ENCODE measurements at regions not wholly inside any gene's neighbourhood (a gene's known extent, or its start where the extent isn't known, plus 50 kb on each side); places are given as distances from the start of the nearest gene placed in this dataset.

GRCh38 chr15:95370291-95370690, 960.2 kb upstream of the NR2F2 start:
- no peak overlapping the region for H3K4me3 ChIP-seq (ENCODE audit: low read length)
- DNase-seq (ENCODE audit: low read depth) = no peak
- H3K36me3 ChIP-seq (ENCODE audit: control insufficient read depth, insufficient read depth, low read length, severe bottlenecking) = no peaks in the 10 kb centered on the region
- H3K4me1 ChIP-seq (ENCODE audit: control insufficient read depth, insufficient read depth, low read length) = no peaks in the 10 kb centered on the region
- H3K9ac ChIP-seq (ENCODE audit: low read length) = no peak overlapping the region
- H3K27me3 ChIP-seq (replicated peaks; ENCODE audit: control insufficient read depth, insufficient read depth, low read length) = no peaks in the 10 kb centered on the region
- no peaks in the 10 kb centered on the region for H3K9me3 ChIP-seq (ENCODE audit: control insufficient read depth, low read length)

- Histone ChIP-seq H3K36me3 (ENCODE audit: control insufficient read depth, insufficient read depth, low read length, severe bottlenecking) (no peaks in the 10 kb centered on the region), H3K9ac (ENCODE audit: low read length) (no peak overlapping the region), H3K27me3 (replicated peaks; ENCODE audit: control insufficient read depth, insufficient read depth, low read length) (no peaks in the 10 kb centered on the region), H3K4me3 (ENCODE audit: low read length) (no peak overlapping the region), H3K4me1 (ENCODE audit: control insufficient read depth, insufficient read depth, low read length) (no peaks in the 10 kb centered on the region), H3K9me3 (ENCODE audit: control insufficient read depth, low read length) (no peaks in the 10 kb centered on the region)
- DNase-seq (ENCODE audit: low read depth) = no peak
These were observed 958.8 kb upstream of the NR2F2 start for GRCh38 chr15:95371664-95372063.

GRCh38 chr15:95375281-95375680, 955.2 kb upstream of the NR2F2 start:
- H3K4me3 ChIP-seq (ENCODE audit: low read length) = no peak overlapping the region
- H3K4me1 ChIP-seq (ENCODE audit: control insufficient read depth, insufficient read depth, low read length) = no peaks in the 10 kb centered on the region
- DNase-seq (ENCODE audit: low read depth) = no peak
- no peaks in the 10 kb centered on the region for H3K9me3 ChIP-seq (ENCODE audit: control insufficient read depth, low read length)
- no peaks in the 10 kb centered on the region for H3K36me3 ChIP-seq (ENCODE audit: control insufficient read depth, insufficient read depth, low read length, severe bottlenecking)
- no peaks in the 10 kb centered on the region for H3K27me3 ChIP-seq (replicated peaks; ENCODE audit: control insufficient read depth, insufficient read depth, low read length)
- H3K9ac ChIP-seq (ENCODE audit: low read length) = no peak overlapping the region

GRCh38 chr15:95377258-95377852, 953.1 kb upstream of the NR2F2 start:
- H3K27me3 ChIP-seq (replicated peaks; ENCODE audit: control insufficient read depth, insufficient read depth, low read length) = no peaks in the 10 kb centered on the region
- DNase-seq (ENCODE audit: low read depth) = no peak
- no peaks in the 10 kb centered on the region for H3K9me3 ChIP-seq (ENCODE audit: control insufficient read depth, low read length)
- H3K4me3 ChIP-seq (ENCODE audit: low read length) = no peak overlapping the region
- no peak overlapping the region for H3K9ac ChIP-seq (ENCODE audit: low read length)
- H3K36me3 ChIP-seq (ENCODE audit: control insufficient read depth, insufficient read depth, low read length, severe bottlenecking) = no peaks in the 10 kb centered on the region
- no peaks in the 10 kb centered on the region for H3K4me1 ChIP-seq (ENCODE audit: control insufficient read depth, insufficient read depth, low read length)

GRCh38 chr15:95394186-95395067, 936.1 kb upstream of the NR2F2 start:
- Histone ChIP-seq H3K9ac (ENCODE audit: low read length) (peak overlapping the region; percentile 74), H3K27me3 (replicated peaks; ENCODE audit: control insufficient read depth, insufficient read depth, low read length) (no peaks in the 10 kb centered on the region), H3K4me1 (ENCODE audit: control insufficient read depth, insufficient read depth, low read length) (peaks cover 16% of the 10 kb centered on the region), H3K9me3 (ENCODE audit: control insufficient read depth, low read length) (no peaks in the 10 kb centered on the region), H3K4me3 (ENCODE audit: low read length) (peak overlapping the region; percentile 72), H3K36me3 (ENCODE audit: control insufficient read depth, insufficient read depth, low read length, severe bottlenecking) (no peaks in the 10 kb centered on the region)
- peak; percentile 47 for DNase-seq (ENCODE audit: low read depth)

- Histone ChIP-seq H3K4me1 (ENCODE audit: control insufficient read depth, insufficient read depth, low read length) (peaks cover 8% of the 10 kb centered on the region), H3K9me3 (ENCODE audit: control insufficient read depth, low read length) (no peaks in the 10 kb centered on the region), H3K27me3 (replicated peaks; ENCODE audit: control insufficient read depth, insufficient read depth, low read length) (no peaks in the 10 kb centered on the region), H3K4me3 (ENCODE audit: low read length) (no peak overlapping the region), H3K36me3 (ENCODE audit: control insufficient read depth, insufficient read depth, low read length, severe bottlenecking) (no peaks in the 10 kb centered on the region), H3K9ac (ENCODE audit: low read length) (no peak overlapping the region)
- no peak for DNase-seq (ENCODE audit: low read depth)
These were observed 930.1 kb upstream of the NR2F2 start for GRCh38 chr15:95400428-95400827.

GRCh38 chr15:95401587-95401986, 928.9 kb upstream of the NR2F2 start:
- Histone ChIP-seq H3K4me3 (ENCODE audit: low read length) (no peak overlapping the region), H3K27me3 (replicated peaks; ENCODE audit: control insufficient read depth, insufficient read depth, low read length) (no peaks in the 10 kb centered on the region), H3K4me1 (ENCODE audit: control insufficient read depth, insufficient read depth, low read length) (peaks cover 15% of the 10 kb centered on the region), H3K9ac (ENCODE audit: low read length) (no peak overlapping the region), H3K36me3 (ENCODE audit: control insufficient read depth, insufficient read depth, low read length, severe bottlenecking) (no peaks in the 10 kb centered on the region), H3K9me3 (ENCODE audit: control insufficient read depth, low read length) (no peaks in the 10 kb centered on the region)
- DNase-seq (ENCODE audit: low read depth) = peak; percentile 77

GRCh38 chr15:95405447-95405846, 925.1 kb upstream of the NR2F2 start:
- Histone ChIP-seq H3K9me3 (ENCODE audit: control insufficient read depth, low read length) (no peaks in the 10 kb centered on the region), H3K4me1 (ENCODE audit: control insufficient read depth, insufficient read depth, low read length) (peaks cover 31% of the 10 kb centered on the region), H3K27me3 (replicated peaks; ENCODE audit: control insufficient read depth, insufficient read depth, low read length) (no peaks in the 10 kb centered on the region), H3K9ac (ENCODE audit: low read length) (peak overlapping the region; percentile 50), H3K36me3 (ENCODE audit: control insufficient read depth, insufficient read depth, low read length, severe bottlenecking) (no peaks in the 10 kb centered on the region), H3K4me3 (ENCODE audit: low read length) (no peak overlapping the region)
- DNase-seq (ENCODE audit: low read depth) = peak; percentile 65

- no peak overlapping the region for H3K4me3 ChIP-seq (ENCODE audit: low read length)
- H3K4me1 ChIP-seq (ENCODE audit: control insufficient read depth, insufficient read depth, low read length) = peaks cover 24% of the 10 kb centered on the region
- no peaks in the 10 kb centered on the region for H3K36me3 ChIP-seq (ENCODE audit: control insufficient read depth, insufficient read depth, low read length, severe bottlenecking)
- no peaks in the 10 kb centered on the region for H3K27me3 ChIP-seq (replicated peaks; ENCODE audit: control insufficient read depth, insufficient read depth, low read length)
- H3K9ac ChIP-seq (ENCODE audit: low read length) = peak overlapping the region; percentile 31
- no peaks in the 10 kb centered on the region for H3K9me3 ChIP-seq (ENCODE audit: control insufficient read depth, low read length)
- no peak for DNase-seq (ENCODE audit: low read depth)
These were observed 923.0 kb upstream of the NR2F2 start for GRCh38 chr15:95407534-95407933.

- H3K36me3 ChIP-seq (ENCODE audit: control insufficient read depth, insufficient read depth, low read length, severe bottlenecking) = no peaks in the 10 kb centered on the region
- H3K9ac ChIP-seq (ENCODE audit: low read length) = no peak overlapping the region
- DNase-seq (ENCODE audit: low read depth) = no peak
- peaks cover 24% of the 10 kb centered on the region for H3K4me1 ChIP-seq (ENCODE audit: control insufficient read depth, insufficient read depth, low read length)
- no peak overlapping the region for H3K4me3 ChIP-seq (ENCODE audit: low read length)
- H3K27me3 ChIP-seq (replicated peaks; ENCODE audit: control insufficient read depth, insufficient read depth, low read length) = no peaks in the 10 kb centered on the region
- no peaks in the 10 kb centered on the region for H3K9me3 ChIP-seq (ENCODE audit: control insufficient read depth, low read length)
These were observed 921.3 kb upstream of the NR2F2 start for GRCh38 chr15:95409211-95409610.

GRCh38 chr15:95409626-95410310, 920.7 kb upstream of the NR2F2 start:
- Histone ChIP-seq H3K4me1 (ENCODE audit: control insufficient read depth, insufficient read depth, low read length) (peaks cover 24% of the 10 kb centered on the region), H3K36me3 (ENCODE audit: control insufficient read depth, insufficient read depth, low read length, severe bottlenecking) (no peaks in the 10 kb centered on the region), H3K9ac (ENCODE audit: low read length) (no peak overlapping the region), H3K27me3 (replicated peaks; ENCODE audit: control insufficient read depth, insufficient read depth, low read length) (no peaks in the 10 kb centered on the region), H3K9me3 (ENCODE audit: control insufficient read depth, low read length) (no peaks in the 10 kb centered on the region), H3K4me3 (ENCODE audit: low read length) (no peak overlapping the region)
- DNase-seq (ENCODE audit: low read depth) = no peak

All from adipocyte (in vitro differentiated cells).